SK-N-SH (cell line): ENCODE measurements at regions not wholly inside any gene's neighbourhood (a gene's known extent, or its start where the extent isn't known, plus 50 kb on each side); places are given as distances from the start of the nearest gene placed in this dataset.

Experiments used
- EZH2phosphoT487 ChIP-seq: fragments of 200-600 bp; sonication (generic); IDR thresholded peaks from 2 replicates; pipeline ENCODE4 v1.6.1; 2017; ENCODE audit warnings: low read depth, mixed run types, mild to moderate bottlenecking, antibody characterized with exemption, moderate library complexity, borderline replicate concordance
- FOXJ3 ChIP-seq: sonication (generic); formaldehyde crosslinking; IDR thresholded peaks from 2 replicates; pipeline ENCODE4 v1.5.1; 2020; ENCODE audit warnings: mild to moderate bottlenecking, missing genetic modification reagents
- GABPA ChIP-seq: IDR thresholded peaks from 2 replicates; pipeline ENCODE4 v1.4.0; 2012; ENCODE audit warnings: low read depth, mild to moderate bottlenecking
- POLR2AphosphoS5 ChIP-seq: IDR thresholded peaks from 2 replicates; pipeline ENCODE4 v1.6.1; 2012; ENCODE audit warnings: low read depth, low read length
- RAD21 ChIP-seq: IDR thresholded peaks from 2 replicates; pipeline ENCODE4 v1.6.1; 2012; ENCODE audit warnings: mild to moderate bottlenecking, low read length
- RCOR1 ChIP-seq: fragments of 150-350 bp; IDR thresholded peaks from 2 replicates; pipeline ENCODE4 v1.6.1; 2017; ENCODE audit warnings: antibody characterized with exemption, low read length
- REST ChIP-seq: IDR thresholded peaks from 2 replicates; pipeline ENCODE4 v1.6.1; 2012; ENCODE audit warnings: mild to moderate bottlenecking, low read depth, low read length, moderate library complexity
- RFX5 ChIP-seq: IDR thresholded peaks from 2 replicates; pipeline ENCODE4 v1.6.1; 2012; ENCODE audit warnings: mild to moderate bottlenecking, improper control_type of control experiment, low read length
- SIN3A ChIP-seq: IDR thresholded peaks from 2 replicates; pipeline ENCODE4 v1.6.1; 2012; ENCODE audit warnings: low read depth, mild to moderate bottlenecking, low read length, moderate library complexity, borderline replicate concordance
- SMC3 ChIP-seq: IDR thresholded peaks from 2 replicates; pipeline ENCODE4 v1.6.1; 2012; ENCODE audit warnings: low read depth, low read length, improper control_type of control experiment
- TAF1 ChIP-seq: IDR thresholded peaks from 2 replicates; pipeline ENCODE4 v1.6.1; 2012; ENCODE audit warnings: low read depth, mild to moderate bottlenecking, low read length, moderate library complexity, borderline replicate concordance
- TF ChIP-seq, protein P1 (sequence below): fragments of 200-600 bp; sonication (generic); IDR thresholded peaks from 2 replicates; pipeline ENCODE4 v1.6.1; 2017; ENCODE audit warnings: antibody characterized with exemption, mild to moderate bottlenecking, moderate library complexity

DNA sequence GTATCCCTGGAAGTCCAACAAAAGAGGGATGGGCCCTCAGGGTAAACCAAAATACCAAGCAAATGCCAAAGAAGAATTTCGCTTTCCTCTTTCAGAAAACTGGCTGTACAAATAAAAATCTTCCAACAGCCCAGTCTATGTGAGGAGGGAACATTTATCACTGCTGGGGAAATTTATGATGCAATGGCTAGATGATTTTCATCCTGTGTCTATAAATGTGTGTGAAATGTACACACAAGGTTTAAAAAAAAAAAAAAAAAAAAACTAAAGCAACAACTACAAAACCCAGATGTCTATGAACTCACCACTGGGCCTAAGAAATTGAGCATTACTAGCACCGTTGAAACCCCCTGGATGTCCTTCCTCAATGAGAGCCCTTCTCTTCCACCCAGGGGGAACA lies 68.7 kb upstream of the SLC4A11 start:
- TF ChIP-seq RCOR1 (no peak), EZH2phosphoT487 (no peak), SIN3A (no peak), RFX5 (no peak), FOXJ3 (CRISPR knock-in tag) (no peak), RAD21 (no peak), POLR2AphosphoS5 (no peak), SMC3 (no peak), GABPA (no peak), TAF1 (no peak), REST (no peak)
- TF ChIP-seq, protein P1, sequence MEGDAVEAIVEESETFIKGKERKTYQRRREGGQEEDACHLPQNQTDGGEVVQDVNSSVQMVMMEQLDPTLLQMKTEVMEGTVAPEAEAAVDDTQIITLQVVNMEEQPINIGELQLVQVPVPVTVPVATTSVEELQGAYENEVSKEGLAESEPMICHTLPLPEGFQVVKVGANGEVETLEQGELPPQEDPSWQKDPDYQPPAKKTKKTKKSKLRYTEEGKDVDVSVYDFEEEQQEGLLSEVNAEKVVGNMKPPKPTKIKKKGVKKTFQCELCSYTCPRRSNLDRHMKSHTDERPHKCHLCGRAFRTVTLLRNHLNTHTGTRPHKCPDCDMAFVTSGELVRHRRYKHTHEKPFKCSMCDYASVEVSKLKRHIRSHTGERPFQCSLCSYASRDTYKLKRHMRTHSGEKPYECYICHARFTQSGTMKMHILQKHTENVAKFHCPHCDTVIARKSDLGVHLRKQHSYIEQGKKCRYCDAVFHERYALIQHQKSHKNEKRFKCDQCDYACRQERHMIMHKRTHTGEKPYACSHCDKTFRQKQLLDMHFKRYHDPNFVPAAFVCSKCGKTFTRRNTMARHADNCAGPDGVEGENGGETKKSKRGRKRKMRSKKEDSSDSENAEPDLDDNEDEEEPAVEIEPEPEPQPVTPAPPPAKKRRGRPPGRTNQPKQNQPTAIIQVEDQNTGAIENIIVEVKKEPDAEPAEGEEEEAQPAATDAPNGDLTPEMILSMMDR, result no peak
